Esophagus muscularis mucosa (tissue), 4 donors: ENCODE measurements at regions not wholly inside any gene's neighbourhood (a gene's known extent, or its start where the extent isn't known, plus 50 kb on each side); places are given as distances from the start of the nearest gene placed in this dataset.

Experiments
- CTCF ChIP-seq, 3 experiments: fragments of 200-600 bp in 2 of 3; fragments of 450-650 bp in 1 of 3; sonication (generic) in 2 of 3; IDR thresholded peaks; one replicate each; pipeline ENCODE4 v1.5.1; 2017 to 2019; ENCODE audit warnings: antibody characterized with exemption in 3 of 3, mild to moderate bottlenecking in 2 of 3, moderate library complexity in 1 of 3
- EP300 ChIP-seq: sonication (generic); formaldehyde crosslinking; IDR thresholded peaks from one replicate; pipeline ENCODE4 v1.6.1; 2017; ENCODE audit warnings: antibody characterized with exemption
- POLR2A ChIP-seq: fragments of 450-650 bp; IDR thresholded peaks from one replicate; pipeline ENCODE4 v1.6.1; 2017; ENCODE audit warnings: antibody characterized with exemption, moderate library complexity, mild to moderate bottlenecking, low read depth
- POLR2AphosphoS5 ChIP-seq, 2 donors: sonication (generic); formaldehyde crosslinking; IDR thresholded peaks; one replicate each; pipeline ENCODE4 v1.6.1; 2017; ENCODE audit warnings: antibody characterized with exemption in 2 of 2

DNA sequence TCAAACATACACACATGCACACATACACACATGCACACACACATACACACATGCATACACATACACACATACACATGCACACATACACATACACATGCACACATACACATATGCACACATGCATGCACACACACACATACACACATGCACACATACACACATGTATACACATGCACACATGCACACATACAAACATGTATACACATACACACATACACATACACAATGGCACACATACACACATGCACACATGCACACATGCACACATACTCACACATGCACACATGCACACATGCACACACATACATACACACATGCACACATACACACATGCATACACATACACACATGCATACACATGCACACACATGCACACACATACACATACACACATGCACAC lies 137.2 kb downstream of the ACKR3 start:
- TF ChIP-seq POLR2A (no peak), CTCF (IDR thresholded peaks at IDR 0.05) (no peak), EP300 (no peak), POLR2AphosphoS5 (IDR thresholded peaks at IDR 0.05) (no peak)
